Neural progenitor cell (in vitro differentiated cells): ENCODE measurements at regions not wholly inside any gene's neighbourhood (a gene's known extent, or its start where the extent isn't known, plus 50 kb on each side); places are given as distances from the start of the nearest gene placed in this dataset.

Experiments used
- CTCF ChIP-seq: fragments of 200-600 bp; sonication (generic); IDR thresholded peaks from 2 replicates; pipeline ENCODE4 v1.5.1; 2017; ENCODE audit warnings: antibody characterized with exemption, mild to moderate bottlenecking
- EZH2 ChIP-seq: fragments of 200-600 bp; sonication (generic); IDR thresholded peaks from 2 replicates; pipeline ENCODE4 v1.6.1; 2017; ENCODE audit warnings: antibody characterized with exemption, mild to moderate bottlenecking, moderate library complexity
- EZH2phosphoT487 ChIP-seq: fragments of 200-600 bp; sonication (generic); IDR thresholded peaks from 2 replicates; pipeline ENCODE4 v1.6.1; 2017; ENCODE audit warnings: antibody characterized with exemption

DNA sequence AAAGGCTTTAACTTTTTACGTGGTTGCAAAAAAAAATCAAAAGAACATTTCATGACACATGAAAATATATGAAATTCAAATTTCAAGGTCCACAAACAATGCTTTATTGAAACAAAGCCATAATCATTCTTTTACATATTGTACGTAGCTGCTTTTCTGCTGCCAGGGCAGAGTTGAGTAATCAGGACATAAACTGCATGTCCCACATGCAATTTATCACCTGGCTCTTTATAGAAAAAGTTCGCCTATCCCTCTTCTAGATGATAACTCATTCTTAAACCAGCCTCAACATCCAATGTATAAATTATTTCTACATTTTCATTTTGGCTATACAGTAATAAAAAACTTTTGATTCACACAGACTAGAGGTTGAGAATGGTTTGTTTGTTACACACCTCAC is 154.9 kb downstream of the AXIN2 start:
- no peak for TF ChIP-seq EZH2phosphoT487
- no peak for TF ChIP-seq CTCF
- no peak for TF ChIP-seq EZH2
